COLO668 (cell line): ENCODE measurements at regions not wholly inside any gene's neighbourhood (a gene's known extent, or its start where the extent isn't known, plus 50 kb on each side); places are given as distances from the start of the nearest gene placed in this dataset.
"Not testable (repeated sequence)": the region's sequence is repeated elsewhere in the genome, so short reads cannot be mapped to it uniquely, and the experiment has no call there.

ENCODE experiments used
- DNase-seq: peaks from one replicate; lab custom pipeline; 2025; ENCODE audit not compliant: unreplicated experiment; lab: John Stamatoyannopoulos, UW

DNA sequence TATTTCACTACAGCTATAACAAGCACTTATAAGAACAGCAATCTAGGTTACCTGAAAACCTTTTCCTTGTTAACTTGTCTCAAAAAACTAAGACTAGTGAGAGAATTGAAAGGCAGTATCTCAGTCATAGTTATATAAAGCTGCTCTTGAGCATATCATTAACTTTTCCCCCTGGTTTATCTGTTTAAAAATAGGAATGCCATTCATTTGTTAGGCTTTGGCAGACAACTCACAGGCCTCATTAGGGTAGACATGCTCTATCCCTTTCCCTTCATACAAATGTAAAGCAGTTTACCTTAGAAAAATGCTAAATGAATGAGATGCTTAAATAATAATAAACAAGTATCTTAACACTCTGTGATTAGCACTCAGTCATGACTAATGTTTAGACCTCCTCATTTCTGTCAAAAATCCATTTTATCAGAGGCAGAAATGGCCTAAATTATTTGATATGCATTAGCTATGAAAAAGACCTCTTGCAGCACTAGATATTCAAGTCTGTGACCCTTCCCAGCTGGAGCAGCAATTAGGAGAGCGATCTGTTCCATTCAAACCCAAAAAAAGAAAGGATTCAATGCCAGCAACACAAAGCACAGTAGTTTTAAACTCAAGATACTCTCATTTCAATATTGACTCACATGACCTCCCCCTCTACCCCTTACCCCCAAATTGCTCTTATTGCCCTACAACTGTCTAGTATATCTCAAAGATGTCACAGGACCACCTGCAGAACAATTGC, 1578.8 kb upstream of the WWC1 start:
- no peak for DNase-seq

DNA sequence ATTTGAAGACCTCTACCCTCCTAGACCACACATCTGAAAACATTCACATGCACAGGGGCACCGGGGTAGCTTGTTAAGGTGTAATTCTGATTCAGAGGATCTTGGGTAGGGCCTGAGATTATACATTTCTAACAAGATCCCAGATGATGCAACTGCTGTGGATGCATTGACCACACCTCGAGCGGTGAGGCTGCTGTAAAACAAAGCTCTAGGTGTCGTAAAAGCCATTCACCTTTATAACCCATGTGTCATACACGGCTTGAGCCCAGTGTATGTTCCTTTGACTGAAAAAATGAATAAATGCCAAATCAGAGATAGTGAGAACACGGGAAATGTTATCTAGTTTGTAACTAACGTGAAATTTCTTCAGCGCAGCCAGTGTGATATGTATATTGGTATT, 1578.2 kb upstream of the WWC1 start:
- DNase-seq: no peak

DNA sequence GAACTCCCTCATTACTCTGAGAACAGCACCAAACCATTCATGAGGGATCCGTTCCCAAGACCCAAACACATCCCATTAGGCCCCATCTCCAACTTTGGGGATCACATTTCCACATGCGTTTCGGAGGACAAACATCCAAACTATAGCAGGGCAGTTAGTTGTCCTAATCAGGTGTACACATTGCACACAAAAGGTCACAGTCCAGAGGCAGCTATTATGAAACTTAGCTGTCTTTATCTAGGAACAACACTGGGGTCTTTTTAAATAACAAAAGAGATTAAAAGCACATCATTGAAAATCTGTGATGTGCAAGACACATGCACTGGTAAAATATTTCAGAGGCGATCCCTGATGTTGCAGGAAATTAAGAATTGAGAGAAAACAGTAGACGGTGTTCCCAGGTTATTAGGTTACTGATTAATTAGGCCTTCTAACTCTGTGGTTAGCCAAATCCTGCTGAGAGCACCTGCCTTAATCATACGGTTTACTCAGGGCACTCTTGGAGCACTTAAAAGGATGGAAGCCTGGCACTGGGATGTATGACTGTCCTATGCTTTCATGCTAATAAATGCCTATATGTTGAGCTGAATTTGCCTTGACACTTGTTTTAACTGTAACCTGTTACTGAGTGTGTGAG, 1574.5 kb upstream of the WWC1 start:
- no peak for DNase-seq

- DNase-seq: no peak
These were observed 1571.5 kb upstream of the WWC1 start for GRCh38 chr5:166719991-166720390.

DNA sequence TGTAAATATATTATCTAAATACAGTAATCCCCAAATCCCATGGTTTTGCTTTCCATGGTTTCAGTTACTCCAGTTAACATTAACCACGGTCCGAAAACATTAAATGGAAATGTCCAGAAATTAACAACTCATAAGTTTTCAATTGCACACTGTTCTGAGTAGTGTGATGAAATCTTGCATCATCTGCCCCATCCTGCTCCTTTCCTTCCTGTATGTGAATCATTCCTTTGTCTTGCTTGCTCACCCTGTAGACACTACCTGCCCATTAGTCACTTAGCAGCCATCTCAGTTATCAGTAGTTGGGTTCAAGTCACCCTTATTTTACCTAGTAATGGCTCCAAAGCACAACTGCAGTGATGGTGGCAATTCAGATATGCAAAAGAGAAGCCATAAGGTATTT, 1568.5 kb upstream of the WWC1 start:
- DNase-seq: no peak

DNA sequence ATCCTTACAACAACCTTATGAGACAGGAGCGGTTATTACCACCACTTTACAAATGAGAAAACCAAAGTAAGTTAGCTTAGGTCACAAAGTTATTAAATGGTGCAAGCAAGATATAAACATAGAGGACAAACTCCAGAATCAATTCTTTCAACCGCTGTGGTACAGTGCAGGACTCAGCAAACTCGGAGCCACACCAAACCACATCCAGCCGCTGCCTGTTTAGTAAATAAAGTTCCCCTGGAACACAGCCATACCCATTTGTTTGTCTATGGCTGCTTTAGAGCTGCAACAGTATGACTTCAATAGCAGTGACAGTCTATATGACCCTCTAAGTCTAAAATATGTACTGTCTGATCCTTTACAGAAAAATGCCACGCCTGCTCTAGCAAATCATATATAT, 1567.2 kb upstream of the WWC1 start:
- no peak for DNase-seq

GRCh38 chr5:166725593-166725992, 1565.9 kb upstream of the WWC1 start:
- no peak for DNase-seq

DNA sequence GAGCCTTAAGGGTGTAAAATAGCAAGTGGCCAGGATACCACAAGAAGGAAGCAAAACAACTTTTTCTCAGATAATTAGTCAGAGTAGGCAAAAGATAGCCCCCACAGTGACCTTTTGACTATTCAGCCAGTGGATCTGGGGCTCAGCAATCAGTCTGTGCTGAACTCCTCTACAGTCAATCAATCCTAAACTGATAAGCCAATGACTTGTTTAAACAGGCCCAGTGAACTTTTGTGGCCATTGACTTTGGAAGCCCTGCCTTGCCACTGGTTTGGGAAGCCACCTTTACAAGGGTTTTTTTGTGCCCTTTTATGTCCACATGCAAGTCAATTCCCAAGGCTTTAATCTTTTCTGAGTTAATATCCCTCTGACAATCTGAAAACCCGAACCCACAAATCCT, 1565.0 kb upstream of the WWC1 start:
- no peak for DNase-seq

GRCh38 chr5:166742951-166743350, 1548.5 kb upstream of the WWC1 start:
- DNase-seq: not testable (repeated sequence)

DNA sequence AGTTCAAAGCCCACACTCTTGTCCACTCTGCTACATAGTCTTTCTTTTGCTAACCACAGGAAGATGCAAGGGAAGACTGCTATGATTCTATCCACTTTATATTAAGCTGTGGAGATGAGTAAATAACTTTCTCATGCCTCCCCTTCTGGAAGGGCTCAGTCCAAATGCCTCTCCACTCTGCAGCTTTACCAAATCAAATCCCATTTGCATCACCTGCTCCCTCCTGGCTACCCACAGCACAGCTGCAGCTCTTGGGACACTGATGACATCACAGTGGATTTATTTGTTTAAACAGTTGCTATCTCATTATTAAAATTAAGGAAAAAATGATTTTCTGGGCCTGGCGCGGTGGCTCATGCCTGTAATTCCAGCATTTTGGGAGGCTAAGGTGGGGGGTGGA, 1544.9 kb upstream of the WWC1 start:
- no peak for DNase-seq

DNA sequence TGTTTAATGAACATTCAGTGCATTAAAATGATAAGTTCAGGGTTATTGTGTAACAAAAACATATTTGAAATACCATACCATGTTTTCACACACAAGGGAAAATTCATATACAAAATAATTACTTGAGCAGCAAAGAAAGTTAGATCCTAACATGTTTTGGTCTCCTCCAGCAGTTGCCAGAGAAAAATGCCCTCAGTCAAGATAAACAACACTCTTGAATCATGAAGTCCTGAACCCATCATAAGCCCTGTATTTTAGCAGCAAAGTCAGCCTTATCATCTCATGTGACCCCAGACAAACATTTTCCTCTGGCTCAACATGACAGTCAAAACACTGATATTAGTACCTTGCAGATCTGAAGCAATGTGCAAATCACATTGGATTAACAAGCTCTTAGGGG, 1541.1 kb upstream of the WWC1 start:
- DNase-seq: no peak

DNA sequence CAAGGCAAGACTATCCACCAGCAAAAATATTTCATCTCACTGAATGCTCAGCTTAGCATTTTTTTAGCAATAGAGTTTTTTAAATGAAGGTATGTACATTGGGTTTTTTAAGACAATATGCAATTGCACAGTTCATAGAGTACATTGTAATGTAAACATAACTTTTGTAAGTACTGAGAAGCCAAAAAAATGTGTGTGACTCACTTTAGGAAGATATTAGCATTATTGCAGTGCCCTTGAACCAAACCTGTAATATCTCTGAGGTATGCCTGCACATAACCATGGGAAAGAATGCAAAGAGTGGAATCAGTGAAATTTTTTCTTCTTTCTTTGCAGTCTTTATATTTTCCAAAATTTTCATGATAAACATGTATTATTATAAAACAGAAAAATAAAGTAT, 1533.3 kb upstream of the WWC1 start:
- no peak for DNase-seq

GRCh38 chr5:166767858-166768257, 1523.6 kb upstream of the WWC1 start:
- DNase-seq: no peak

GRCh38 chr5:166768536-166768935, 1522.9 kb upstream of the WWC1 start:
- DNase-seq: no peak

DNA sequence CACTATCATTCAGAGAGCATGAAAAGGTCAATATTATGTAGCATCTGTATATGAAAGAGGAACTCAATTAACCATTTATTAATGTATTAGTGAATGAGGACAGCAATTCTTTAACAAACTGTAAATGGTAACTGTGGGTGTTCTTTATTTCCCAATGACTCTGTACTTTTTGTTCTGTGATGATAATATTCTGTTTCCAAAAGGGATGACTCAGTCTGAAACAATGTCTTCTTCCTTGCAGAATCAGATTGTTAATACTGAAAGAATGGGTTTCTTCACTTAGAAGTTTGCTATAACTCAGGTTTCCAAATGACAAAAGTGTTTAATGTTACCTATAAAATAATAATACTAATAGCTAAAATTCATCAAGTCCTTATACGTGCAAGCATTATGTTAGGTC, 1518.7 kb upstream of the WWC1 start:
- DNase-seq: no peak

GRCh38 chr5:166781737-166782136, 1509.7 kb upstream of the WWC1 start:
- no peak for DNase-seq

GRCh38 chr5:166784545-166785078, 1506.8 kb upstream of the WWC1 start:
- DNase-seq: no peak

DNA sequence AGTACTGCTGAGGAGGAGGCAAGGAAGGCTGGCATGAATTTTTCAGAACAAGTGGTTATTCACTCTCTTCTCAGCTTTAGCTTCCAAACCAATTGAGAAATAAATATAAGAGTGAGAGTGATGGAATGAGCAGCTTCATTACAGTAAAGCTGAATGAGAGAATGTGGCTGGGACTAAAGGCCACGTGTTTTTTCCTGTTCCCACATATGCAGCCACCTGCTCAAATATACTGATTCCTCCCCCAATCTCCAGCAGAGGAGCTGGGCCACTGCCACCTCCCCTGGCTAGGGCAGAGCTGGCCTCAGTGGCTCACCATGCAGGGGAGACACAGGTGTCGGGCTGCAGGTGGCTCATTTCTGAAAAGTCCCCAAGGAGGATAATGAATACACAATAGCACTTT, 1505.3 kb upstream of the WWC1 start:
- no peak for DNase-seq

- no peak for DNase-seq
These were observed 1504.6 kb upstream of the WWC1 start for GRCh38 chr5:166786889-166787288.

GRCh38 chr5:166788050-166788449, 1503.4 kb upstream of the WWC1 start:
- DNase-seq: no peak

GRCh38 chr5:166795756-166796155, 1495.7 kb upstream of the WWC1 start:
- DNase-seq: no peak

DNA sequence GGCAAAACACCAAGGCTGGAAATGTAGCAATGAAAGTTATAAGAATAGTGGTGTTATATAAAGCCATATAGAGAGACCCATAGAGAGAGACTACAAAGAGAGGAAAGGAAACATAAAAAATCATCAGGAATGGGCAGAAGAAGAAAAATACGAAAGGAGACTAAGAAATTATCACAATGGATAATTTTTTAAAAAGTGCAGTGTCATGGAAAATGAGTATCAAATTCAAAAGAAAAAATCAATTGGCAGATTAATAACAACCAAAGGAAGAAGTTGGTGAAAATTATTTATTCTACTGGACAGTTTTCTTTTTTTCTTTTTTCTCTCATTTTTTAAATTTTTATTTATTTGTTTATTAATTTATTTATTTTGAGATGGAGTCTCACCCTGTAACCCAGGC, 1488.4 kb upstream of the WWC1 start:
- no peak for DNase-seq

GRCh38 chr5:166804223-166804622, 1487.2 kb upstream of the WWC1 start:
- DNase-seq: not testable (repeated sequence)
